PC-9 (cell line): ENCODE measurements at regions not wholly inside any gene's neighbourhood (a gene's known extent, or its start where the extent isn't known, plus 50 kb on each side); places are given as distances from the start of the nearest gene placed in this dataset.

ENCODE experiments used
- BruUV-seq: library from RNA; stranded (reverse); fragments of 400-500 nt; replicated peaks from 2 replicates; lab custom pipeline; 2021; lab: Mats Ljungman, UMichigan
- CTCF ChIA-PET: fragments of 300-600 bp; sonication (Branson Sonifier 250); formaldehyde crosslinking; loops from one replicate; lab custom pipeline; 2022; ENCODE audit warnings: antibody characterized with exemption; lab: Charles Lee
- POLR2A ChIA-PET: fragments of 300-600 bp; sonication (Branson Sonifier 250); formaldehyde crosslinking; loops from one replicate; lab custom pipeline; 2022; ENCODE audit warnings: antibody characterized with exemption; ENCODE audit not compliant: unreplicated experiment; lab: Charles Lee
- DNase-seq, 2 experiments: peaks; one replicate each; pipeline versions ENCODE4 v3.0.0 to v3.0.0-alpha.2; 2015 to 2022; ENCODE audit warnings: mixed read lengths in 1 of 2
- H2AFZ ChIP-seq: fragments of 200-600 bp; sonication (generic); 2 replicates; pipeline ENCODE4 v1.8.1; 2017; ENCODE audit warnings: antibody characterized with exemption
- H3F3A ChIP-seq: fragments of 200-600 bp; sonication (generic); 2 replicates; pipeline ENCODE4 v1.8.1; 2017; ENCODE audit warnings: antibody characterized with exemption, mild to moderate bottlenecking, low read depth; ENCODE audit not compliant: insufficient read depth
- H3K27ac ChIP-seq: fragments of 200-600 bp; sonication (generic); 2 replicates; pipeline ENCODE4 v1.6.1; 2016; ENCODE audit warnings: mixed run types
- H3K27me3 ChIP-seq: fragments of 200-600 bp; sonication (generic); 2 replicates; pipeline ENCODE4 v1.6.1; 2016; ENCODE audit warnings: low read depth, mixed run types; ENCODE audit not compliant: insufficient read depth
- H3K36me3 ChIP-seq: fragments of 200-600 bp; sonication (generic); 2 replicates; pipeline ENCODE4 v1.6.1; 2016; ENCODE audit warnings: low read depth, mixed run types
- H3K4me1 ChIP-seq: fragments of 200-600 bp; sonication (generic); replicated peaks from 2 replicates; pipeline ENCODE4 v1.6.1; 2016; ENCODE audit warnings: mixed run types; ENCODE audit not compliant: insufficient read depth
- H3K4me2 ChIP-seq: fragments of 200-600 bp; sonication (generic); 2 replicates; pipeline ENCODE4 v1.6.1; 2017; ENCODE audit warnings: mixed run types
- H3K4me3 ChIP-seq: fragments of 200-600 bp; sonication (generic); 2 replicates; pipeline ENCODE4 v1.6.1; 2016; ENCODE audit warnings: mixed run types
- H3K79me2 ChIP-seq: fragments of 200-600 bp; sonication (generic); 2 replicates; pipeline ENCODE4 v1.6.1; 2017; ENCODE audit warnings: low read depth, mixed run types
- H3K9me2 ChIP-seq: fragments of 200-600 bp; sonication (generic); 2 replicates; pipeline ENCODE4 v1.8.1; 2017; ENCODE audit warnings: mild to moderate bottlenecking; ENCODE audit not compliant: insufficient read depth
- H3K9me3 ChIP-seq: fragments of 200-600 bp; sonication (generic); 2 replicates; pipeline ENCODE4 v1.8.1; 2016; ENCODE audit warnings: low read depth; ENCODE audit not compliant: insufficient read depth
- H4K20me1 ChIP-seq: fragments of 200-600 bp; sonication (generic); 2 replicates; pipeline ENCODE4 v1.8.1; 2017; ENCODE audit not compliant: insufficient read depth
- EZH2 ChIP-seq: fragments of 200-600 bp; sonication (generic); IDR thresholded peaks from 2 replicates; pipeline ENCODE4 v1.8.0; 2017; ENCODE audit warnings: antibody characterized with exemption, low read depth
- intact Hi-C: fragments of 100-400 bp; cut with micrococcal nuclease; formaldehyde crosslinking; loops from one replicate; pipeline ENCODE4 v1.10.0; 2022; ENCODE audit not compliant: unreplicated experiment
- TF ChIP-seq, protein P1 (sequence below): fragments of 200-600 bp; sonication (generic); conservative IDR thresholded peaks from 2 replicates; pipeline ENCODE4 v1.6.1; 2017; ENCODE audit warnings: mixed run types, antibody characterized with exemption, mild to moderate bottlenecking, moderate library complexity

DNA sequence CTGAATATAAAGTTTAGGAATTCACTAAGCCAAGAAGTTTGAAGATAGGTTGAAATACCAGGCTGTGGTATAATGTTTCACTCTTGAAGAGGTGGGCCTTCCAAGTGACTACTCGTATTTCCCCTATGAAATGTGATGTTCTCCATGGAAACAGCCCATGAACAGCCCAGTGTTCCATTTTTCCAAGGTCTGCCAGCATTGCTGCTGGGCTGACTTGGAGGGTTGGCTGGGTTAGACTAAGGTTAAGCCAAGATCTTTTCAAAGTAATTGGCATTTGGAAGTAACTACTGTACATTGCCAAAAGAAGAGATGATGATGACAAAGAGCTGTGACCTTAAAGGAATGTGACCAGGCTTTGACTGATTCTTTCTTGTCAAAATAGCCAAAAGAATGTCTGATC lies 73.8 kb downstream of the RPE65 start:
- Histone ChIP-seq H2AFZ (no peak overlapping the region), H3K4me1 (peaks cover 10% of the 10 kb centered on the region; the same call in 1 of the 2 replicates), H3K4me2 (no peak overlapping the region), H3K4me3 (no peak overlapping the region), H3K36me3 (no peaks in the 10 kb centered on the region), H3K79me2 (no peaks in the 10 kb centered on the region), H3K27ac (no peak overlapping the region), H3K9me2 (no peaks in the 10 kb centered on the region), H3F3A (no peaks in the 10 kb centered on the region), H3K27me3 (no peaks in the 10 kb centered on the region), H3K9me3 (no peaks in the 10 kb centered on the region), H4K20me1 (no peaks in the 10 kb centered on the region)
- no peak for DNase-seq
- TF ChIP-seq, protein P1, sequence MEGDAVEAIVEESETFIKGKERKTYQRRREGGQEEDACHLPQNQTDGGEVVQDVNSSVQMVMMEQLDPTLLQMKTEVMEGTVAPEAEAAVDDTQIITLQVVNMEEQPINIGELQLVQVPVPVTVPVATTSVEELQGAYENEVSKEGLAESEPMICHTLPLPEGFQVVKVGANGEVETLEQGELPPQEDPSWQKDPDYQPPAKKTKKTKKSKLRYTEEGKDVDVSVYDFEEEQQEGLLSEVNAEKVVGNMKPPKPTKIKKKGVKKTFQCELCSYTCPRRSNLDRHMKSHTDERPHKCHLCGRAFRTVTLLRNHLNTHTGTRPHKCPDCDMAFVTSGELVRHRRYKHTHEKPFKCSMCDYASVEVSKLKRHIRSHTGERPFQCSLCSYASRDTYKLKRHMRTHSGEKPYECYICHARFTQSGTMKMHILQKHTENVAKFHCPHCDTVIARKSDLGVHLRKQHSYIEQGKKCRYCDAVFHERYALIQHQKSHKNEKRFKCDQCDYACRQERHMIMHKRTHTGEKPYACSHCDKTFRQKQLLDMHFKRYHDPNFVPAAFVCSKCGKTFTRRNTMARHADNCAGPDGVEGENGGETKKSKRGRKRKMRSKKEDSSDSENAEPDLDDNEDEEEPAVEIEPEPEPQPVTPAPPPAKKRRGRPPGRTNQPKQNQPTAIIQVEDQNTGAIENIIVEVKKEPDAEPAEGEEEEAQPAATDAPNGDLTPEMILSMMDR, result no peak
- TF ChIP-seq EZH2, result no peak
- CTCF ChIA-PET, result no interaction called here
- POLR2A ChIA-PET, result interaction anchor here (0.8 kb wide), 1 partner anchor 8 kb away, joined by 5 read pairs; no protein-coding TSS in a partner anchor
- intact Hi-C loops, result no loop called here
- no TSS peak for BruUV-seq

DNA sequence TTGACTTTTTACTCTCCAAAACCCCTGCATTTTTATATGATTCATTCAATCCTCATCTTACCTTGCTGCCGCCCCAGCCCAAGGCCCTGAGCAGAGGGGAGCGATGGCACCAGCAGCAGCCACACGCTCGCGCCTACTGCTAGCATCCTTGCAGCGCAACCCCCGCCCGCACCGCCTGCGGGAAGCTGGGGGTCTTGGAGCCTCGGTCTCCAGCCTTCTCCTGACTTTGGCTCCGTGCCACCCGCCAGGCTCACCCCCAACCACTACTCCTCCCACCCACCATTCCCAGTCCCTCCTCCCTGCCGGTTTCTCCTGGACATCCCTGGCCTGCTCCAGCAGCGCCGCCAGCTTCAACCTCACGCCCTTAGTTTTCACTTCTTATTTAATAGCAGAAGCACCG lies 76.6 kb downstream of the RPE65 start:
- Histone ChIP-seq H3F3A (no peaks in the 10 kb centered on the region), H3K9me2 (no peaks in the 10 kb centered on the region), H3K27me3 (no peaks in the 10 kb centered on the region), H3K4me3 (no peak overlapping the region), H3K79me2 (no peaks in the 10 kb centered on the region), H3K27ac (no peak overlapping the region), H3K4me1 (peaks cover 2% of the 10 kb centered on the region; the same call in 1 of the 2 replicates), H4K20me1 (no peaks in the 10 kb centered on the region), H3K36me3 (no peaks in the 10 kb centered on the region), H2AFZ (no peak overlapping the region), H3K4me2 (no peak overlapping the region), H3K9me3 (no peaks in the 10 kb centered on the region)
- ChIA-PET POLR2A (no interaction called here), CTCF (no interaction called here)
- no peak for TF ChIP-seq EZH2
- TF ChIP-seq, protein P1, result no peak
- DNase-seq, result no peak
- no TSS peak for BruUV-seq
- intact Hi-C loops, result no loop called here

DNA sequence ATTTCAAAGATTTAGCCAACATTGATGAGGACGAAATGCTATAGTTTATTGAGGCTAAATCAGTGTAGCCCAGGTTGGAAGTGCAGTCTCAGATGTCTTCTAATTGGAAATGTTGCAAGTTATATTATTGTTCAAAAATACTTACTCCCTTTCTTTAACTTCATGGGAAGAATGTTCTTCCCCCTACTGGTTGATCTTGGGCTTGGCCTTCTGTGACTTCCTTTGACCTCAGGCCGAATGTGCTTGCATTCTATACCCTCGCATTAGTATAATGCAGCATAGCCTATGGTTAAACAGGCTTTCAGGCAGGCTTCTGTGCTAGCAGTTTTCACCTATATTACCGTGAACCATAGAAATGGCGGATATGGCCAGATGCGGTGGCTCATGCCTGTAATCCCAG lies 77.3 kb downstream of the RPE65 start:
- no peak overlapping the region for H3K4me3 ChIP-seq
- H3K4me1 ChIP-seq, result no peaks in the 10 kb centered on the region
- POLR2A ChIA-PET, result no interaction called here
- no peak overlapping the region for H2AFZ ChIP-seq
- H4K20me1 ChIP-seq, result no peaks in the 10 kb centered on the region
- intact Hi-C loops, result no loop called here
- BruUV-seq, result no TSS peak
- no peaks in the 10 kb centered on the region for H3K27me3 ChIP-seq
- no peaks in the 10 kb centered on the region for H3K36me3 ChIP-seq
- H3K9me3 ChIP-seq, result no peaks in the 10 kb centered on the region
- CTCF ChIA-PET, result no interaction called here
- TF ChIP-seq, protein P1, result no peak
- TF ChIP-seq EZH2, result no peak
- no peaks in the 10 kb centered on the region for H3K79me2 ChIP-seq
- H3K27ac ChIP-seq, result no peak overlapping the region
- H3F3A ChIP-seq, result no peaks in the 10 kb centered on the region
- DNase-seq, result no peak
- H3K9me2 ChIP-seq, result no peaks in the 10 kb centered on the region
- no peak overlapping the region for H3K4me2 ChIP-seq
